Transverse colon (tissue), 3 donors: ENCODE measurements at regions not wholly inside any gene's neighbourhood (a gene's known extent, or its start where the extent isn't known, plus 50 kb on each side); places are given as distances from the start of the nearest gene placed in this dataset.

Experiments
- EP300 ChIP-seq: sonication (generic); formaldehyde crosslinking; IDR thresholded peaks from one replicate; pipeline ENCODE4 v1.6.1; 2017; ENCODE audit warnings: antibody characterized with exemption, low read depth
- POLR2A ChIP-seq: fragments of 450-650 bp; IDR thresholded peaks from one replicate; pipeline ENCODE4 v1.6.1; 2016; ENCODE audit warnings: antibody characterized with exemption, mild to moderate bottlenecking, moderate library complexity
- TF ChIP-seq, protein P1 (sequence below), 5 experiments: fragments of 200-600 bp in 3 of 5; fragments of 450-650 bp in 2 of 5; sonication (generic) in 3 of 5; IDR thresholded peaks; 1 replicate in 2 of 5; 2 replicates in 3 of 5; pipeline ENCODE4 v1.5.1; 2016 to 2017; ENCODE audit warnings: antibody characterized with exemption in 5 of 5, inconsistent platforms in 3 of 5, mild to moderate bottlenecking in 2 of 5, moderate library complexity in 1 of 5

DNA sequence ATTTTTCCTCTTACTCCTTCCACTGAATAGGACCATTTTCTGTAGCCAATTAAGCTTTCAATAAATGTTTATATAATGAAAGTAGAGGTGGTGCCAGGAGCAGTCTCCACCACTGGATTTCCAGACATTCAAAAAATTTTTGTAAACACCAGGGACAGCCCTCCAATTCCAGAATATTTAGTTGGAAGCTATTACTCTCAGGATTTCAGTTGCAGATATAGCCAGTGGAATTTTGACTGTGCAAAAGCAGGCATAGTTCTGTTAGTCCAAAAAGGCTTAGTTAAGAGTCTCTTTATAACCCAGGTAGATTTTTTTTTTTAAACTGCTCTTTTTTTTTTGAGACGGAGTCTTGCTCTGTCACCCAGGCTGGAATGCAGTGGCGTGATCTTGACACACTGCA, 138.1 kb upstream of the DMRT1 start:
- no peak for TF ChIP-seq EP300
- TF ChIP-seq, protein P1, sequence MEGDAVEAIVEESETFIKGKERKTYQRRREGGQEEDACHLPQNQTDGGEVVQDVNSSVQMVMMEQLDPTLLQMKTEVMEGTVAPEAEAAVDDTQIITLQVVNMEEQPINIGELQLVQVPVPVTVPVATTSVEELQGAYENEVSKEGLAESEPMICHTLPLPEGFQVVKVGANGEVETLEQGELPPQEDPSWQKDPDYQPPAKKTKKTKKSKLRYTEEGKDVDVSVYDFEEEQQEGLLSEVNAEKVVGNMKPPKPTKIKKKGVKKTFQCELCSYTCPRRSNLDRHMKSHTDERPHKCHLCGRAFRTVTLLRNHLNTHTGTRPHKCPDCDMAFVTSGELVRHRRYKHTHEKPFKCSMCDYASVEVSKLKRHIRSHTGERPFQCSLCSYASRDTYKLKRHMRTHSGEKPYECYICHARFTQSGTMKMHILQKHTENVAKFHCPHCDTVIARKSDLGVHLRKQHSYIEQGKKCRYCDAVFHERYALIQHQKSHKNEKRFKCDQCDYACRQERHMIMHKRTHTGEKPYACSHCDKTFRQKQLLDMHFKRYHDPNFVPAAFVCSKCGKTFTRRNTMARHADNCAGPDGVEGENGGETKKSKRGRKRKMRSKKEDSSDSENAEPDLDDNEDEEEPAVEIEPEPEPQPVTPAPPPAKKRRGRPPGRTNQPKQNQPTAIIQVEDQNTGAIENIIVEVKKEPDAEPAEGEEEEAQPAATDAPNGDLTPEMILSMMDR (IDR thresholded peaks at IDR 0.05): no peak
- TF ChIP-seq POLR2A: no peak
